IPS-NIHi7 (cell line): ENCODE measurements at regions not wholly inside any gene's neighbourhood (a gene's known extent, or its start where the extent isn't known, plus 50 kb on each side); places are given as distances from the start of the nearest gene placed in this dataset.
A peak's percentile ranks its signal among the peaks of the same experiment; 100 is the strongest.

Experiments used
- DNase-seq: peaks from one replicate; pipeline ENCODE4 v3.0.0; 2012; ENCODE audit warnings: mixed read lengths; ENCODE audit errors: extremely low spot score

DNA sequence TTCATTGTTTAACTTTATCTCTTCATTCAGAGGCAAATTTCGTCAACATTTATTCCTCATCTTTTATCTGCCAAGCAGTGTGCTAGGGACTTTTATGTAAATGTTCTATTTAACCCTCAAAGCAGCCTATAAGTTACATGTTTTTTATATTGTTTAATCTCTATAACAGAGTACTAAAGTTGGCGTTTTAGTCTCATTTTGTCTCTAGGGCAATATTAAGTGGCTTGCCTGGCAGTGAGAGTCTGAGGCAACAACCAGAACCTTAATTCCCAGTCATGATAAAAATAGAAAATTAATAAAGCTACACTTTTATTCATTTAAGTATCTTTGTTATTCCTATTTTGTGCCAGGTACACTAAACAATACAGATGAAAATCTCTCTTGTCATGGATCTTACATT lies 994.3 kb upstream of the ADGRL2 start:
- DNase-seq: no peak

DNA sequence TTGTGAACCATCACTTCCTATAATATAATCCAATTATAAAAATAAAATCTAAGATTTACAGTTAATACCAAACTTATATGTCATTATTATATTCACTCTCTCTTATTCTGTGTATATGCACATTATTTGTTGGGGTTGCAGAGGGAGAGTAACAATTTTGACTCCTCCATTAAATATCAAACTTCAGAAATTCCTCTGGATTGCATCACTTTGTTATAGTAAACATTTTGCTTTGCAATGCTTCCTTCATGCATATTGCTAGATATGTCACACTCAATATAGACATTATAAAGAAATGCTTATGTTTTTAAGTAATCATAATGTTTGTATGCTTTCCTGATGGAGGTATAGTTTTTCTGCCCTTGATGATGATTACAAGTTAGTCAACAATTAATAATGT lies 999.0 kb upstream of the ADGRL2 start:
- no peak for DNase-seq

DNA sequence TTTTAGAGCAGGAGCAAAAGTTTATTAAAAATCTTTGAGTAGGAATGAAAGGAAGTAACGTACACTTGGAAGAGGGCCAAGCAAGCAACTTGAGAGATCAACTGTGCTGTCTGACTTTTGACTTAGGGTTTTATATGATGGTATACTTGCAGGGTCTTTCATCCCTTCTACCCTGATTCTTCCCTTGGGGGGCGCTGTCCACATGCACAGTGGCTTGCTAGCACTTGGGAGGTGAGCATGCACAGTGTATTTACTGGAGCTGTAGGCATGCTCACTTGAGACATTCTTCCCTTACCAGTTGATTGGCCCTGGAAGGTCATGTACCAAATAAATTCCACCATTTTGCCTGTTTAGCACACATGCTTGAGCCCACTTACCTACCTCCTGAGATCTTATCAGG lies 1001.3 kb upstream of the ADGRL2 start:
- no peak for DNase-seq

DNA sequence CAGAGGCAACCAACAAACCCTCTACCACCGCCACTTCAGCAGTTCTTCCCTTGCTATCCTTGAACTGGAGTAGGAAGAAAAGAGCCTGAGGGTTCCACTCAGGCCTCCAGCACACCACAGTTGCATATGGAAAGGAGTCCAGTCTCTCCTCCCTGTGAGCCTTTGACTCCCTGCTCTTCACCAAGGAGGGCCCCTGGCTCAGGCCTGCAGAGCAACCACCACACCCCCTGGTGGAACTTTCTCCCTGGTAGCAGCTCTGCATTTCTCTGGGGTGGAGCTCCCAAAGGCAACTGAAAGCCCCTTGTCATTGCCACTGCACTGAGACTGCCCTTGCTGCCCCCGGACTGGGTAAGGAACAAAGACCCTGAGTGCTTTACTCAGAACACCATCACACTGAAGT lies 1021.5 kb upstream of the ADGRL2 start:
- DNase-seq: peak; percentile 17

DNA sequence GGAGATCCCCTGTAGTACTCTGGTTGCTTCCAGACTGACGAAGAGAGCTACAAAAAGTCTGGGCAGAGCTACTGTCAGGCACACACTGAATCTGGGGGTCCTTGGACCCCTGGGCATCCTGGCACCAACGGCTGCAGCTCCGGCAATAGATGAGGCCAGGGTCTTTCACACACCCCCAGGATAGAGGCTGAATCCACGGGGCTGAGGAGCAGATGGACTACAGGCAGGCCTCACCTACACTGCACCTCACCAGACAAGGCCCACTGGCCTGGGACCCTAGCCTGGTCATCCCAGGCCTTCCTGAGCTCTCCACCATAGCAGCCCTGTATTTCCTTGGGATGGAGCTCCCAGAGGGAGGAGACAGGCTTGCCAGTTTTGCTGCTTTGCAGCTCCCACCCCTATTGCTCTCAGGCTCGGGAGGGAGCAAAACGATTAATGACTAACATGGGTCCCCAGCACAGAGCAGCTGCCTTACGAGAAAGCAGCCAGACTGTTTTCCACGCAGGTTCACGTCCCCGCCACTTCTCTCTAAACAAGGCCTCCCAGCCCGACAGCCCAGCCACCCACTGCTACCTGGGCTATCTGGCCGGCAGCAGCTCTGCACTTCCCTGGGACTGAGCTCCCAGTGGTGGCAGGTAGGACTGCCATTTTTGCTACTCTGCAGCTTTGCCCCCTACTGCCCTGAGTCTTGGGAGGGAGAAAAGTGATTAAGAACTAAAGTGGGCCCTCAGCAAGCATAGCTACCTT lies 1022.5 kb upstream of the ADGRL2 start:
- DNase-seq: no peak

DNA sequence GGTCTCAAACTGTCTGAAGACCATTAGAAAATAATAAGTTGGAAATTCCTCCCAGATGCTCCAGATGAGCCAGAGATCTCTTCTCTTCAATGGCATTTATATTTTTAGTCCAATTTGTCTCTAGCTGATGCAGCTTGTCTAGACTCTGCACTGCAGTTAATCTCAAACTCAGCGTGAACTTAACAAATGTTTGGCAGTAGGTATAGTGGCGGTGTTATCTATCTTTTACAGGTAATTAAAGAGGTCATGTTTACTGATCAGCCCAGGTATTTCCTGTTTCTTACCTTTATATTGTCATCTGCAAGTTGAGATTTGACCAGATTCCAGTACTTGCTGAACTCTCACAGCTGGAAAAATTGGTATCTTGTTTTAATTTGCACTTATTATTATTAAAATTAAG lies 1024.5 kb upstream of the ADGRL2 start:
- no peak for DNase-seq

DNA sequence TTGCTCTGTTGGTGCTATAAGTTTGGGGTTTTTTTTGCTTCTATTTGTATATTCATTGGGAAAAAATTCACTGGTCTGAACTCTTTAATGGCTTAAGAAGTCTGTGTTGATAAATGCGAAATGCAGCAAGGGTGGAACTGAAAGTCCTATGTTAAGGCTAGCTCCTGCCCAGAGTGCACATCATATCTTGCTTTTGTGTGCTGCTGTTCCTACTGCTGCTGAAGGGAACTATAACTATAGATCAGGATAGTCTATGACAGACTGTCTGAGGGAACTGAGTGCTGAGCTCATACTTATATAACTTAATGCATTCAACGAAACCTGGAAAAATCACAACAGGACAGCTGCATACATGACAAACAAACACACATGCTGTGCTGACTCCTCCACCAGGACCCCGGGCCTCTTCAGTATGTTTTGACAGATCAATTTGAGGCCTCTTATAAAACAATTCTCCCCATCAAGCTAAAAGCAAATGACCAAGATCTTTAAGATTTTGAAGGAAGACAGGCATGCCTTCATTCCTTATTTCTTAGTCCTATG lies 1031.5 kb upstream of the ADGRL2 start:
- no peak for DNase-seq

DNA sequence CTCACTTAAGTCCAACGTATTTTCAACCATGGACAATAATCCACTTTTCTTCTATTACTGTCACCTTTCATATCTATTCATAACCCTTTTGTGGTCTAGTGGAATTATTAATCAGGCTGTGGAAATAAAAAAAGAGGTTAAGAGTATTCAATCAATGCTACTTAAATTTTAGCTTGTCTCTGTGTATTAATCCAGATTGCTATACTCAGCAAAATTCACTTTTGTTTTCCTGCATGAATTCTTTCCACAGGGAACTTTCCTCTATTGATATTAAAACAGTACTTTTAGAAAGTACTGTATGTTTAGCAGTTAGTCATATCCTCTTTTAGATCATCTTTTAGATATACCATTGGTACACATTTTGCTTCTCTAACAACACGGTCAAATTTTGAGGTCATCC lies 1033.0 kb upstream of the ADGRL2 start:
- no peak for DNase-seq

DNA sequence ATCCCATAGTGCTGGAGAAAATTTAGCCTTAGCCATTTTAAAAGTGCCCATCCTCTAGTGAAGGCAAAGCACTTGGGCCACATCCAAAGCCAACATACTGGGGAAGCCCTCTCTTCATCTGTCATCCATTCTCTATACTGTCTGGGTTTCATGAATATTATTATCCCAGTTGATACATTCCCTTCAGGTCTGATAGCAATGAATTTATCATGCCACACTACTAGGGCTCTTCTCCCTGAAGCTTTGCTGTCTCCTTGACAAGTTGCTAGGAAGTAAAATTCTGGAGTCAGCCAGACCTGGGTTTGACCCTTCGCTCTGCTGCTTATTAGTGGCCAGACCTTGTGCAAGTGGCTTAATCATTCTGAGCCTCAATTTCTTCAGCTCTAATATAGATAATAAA lies 1041.4 kb upstream of the ADGRL2 start:
- no peak for DNase-seq

DNA sequence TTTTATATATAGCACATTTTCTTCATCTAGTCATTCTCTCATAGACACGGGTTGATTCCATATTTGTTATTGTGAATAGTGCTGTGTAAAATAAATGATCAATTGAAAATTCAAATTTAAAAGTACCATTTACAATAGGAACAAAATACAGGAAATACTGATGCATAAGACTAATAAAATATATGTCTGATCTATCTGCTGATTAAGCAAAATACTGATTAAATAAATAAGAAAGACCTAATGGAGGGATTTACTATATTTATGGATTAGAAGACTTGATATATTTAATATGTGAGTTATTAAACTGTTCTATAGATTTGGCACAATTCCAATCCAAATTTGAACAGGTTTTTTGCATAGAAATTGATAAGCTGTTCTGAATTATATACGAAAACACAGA lies 1044.8 kb upstream of the ADGRL2 start:
- DNase-seq: no peak

DNA sequence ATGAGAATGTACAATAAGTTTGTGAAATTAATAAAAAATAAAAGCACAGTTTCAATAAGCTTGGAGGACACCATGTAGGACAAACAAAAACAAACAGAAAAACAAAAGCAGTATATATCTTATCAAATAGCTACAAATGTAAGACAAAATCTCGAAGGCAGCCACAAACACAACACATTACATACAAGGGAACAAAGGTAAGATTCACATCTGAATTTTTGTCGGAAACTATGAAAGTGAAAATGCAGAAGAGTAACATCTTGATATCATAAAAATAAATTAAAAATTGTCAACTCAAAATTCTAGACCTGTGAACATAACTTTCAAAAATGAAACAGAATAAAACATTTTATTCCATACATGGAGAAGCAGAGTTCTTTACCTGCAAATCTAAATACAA lies 1049.5 kb upstream of the ADGRL2 start:
- no peak for DNase-seq

DNA sequence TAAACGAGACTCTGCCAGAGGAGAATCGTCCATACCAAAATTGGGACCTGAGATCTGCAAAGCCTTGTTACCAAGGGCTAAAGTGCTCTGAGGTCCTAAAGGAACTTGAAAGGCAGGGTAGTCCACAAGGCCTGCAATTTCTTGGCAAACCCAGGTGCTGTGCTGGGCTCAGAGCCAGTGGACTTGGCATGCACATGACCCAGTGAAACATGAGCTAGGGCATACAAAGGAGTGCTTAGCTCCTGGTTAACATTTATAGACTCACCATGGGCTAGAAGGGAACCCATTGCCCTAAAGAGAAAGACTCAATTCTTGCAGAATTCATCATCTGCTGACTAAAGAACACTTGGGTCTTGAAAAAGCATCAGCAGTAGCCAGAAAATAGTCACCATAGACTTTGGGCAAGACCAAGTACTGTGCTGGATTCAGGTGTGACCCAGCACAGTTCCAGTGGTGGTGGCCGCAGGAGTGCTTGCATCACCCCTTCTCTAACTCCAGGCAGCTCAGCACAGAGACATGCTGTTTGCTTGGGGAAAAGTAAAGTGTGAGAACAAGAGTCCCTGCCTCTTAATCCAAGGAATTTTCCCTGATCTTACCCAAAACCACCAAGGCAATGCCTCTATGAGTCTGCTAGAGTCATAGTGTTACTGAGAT lies 1069.4 kb upstream of the ADGRL2 start:
- DNase-seq: no peak

DNA sequence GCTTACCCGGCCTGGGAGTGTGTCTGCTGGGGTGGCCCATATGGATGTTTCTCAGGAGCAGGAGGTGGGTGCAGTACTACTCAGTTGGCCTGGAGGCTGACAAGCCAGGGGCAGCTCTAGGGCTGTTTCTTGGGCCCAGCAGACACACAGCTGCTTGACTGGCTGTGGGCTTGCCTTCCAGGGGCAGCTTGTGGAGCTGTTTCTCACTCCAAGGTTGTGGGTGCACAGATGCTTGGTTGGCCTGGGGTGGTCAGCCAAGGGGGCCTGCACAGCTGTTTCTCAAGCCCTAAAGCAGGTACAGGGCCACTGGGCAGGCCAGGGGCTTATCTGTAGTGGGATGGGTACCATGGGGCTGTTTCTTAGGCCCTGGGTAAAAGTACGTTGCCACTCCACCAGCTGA lies 1078.1 kb upstream of the ADGRL2 start:
- no peak for DNase-seq

DNA sequence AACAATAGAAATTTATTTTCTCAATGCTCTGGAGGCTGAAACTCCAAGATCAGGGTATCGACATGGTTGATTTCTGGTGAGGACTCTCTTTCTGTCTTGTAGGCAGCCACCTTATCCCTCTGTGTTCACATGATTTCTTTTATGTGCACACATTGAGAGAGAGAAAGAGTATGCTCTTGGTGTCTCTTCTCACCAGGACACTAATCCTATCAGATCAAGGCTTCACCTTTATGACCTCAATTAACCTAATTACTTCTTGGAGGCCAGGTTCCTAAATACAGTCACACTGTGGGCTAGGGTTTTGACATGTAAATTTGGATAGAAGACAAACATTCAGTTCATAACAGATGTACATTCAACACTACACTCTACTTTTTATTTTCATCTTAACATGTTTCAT lies 1094.2 kb upstream of the ADGRL2 start:
- DNase-seq: no peak

DNA sequence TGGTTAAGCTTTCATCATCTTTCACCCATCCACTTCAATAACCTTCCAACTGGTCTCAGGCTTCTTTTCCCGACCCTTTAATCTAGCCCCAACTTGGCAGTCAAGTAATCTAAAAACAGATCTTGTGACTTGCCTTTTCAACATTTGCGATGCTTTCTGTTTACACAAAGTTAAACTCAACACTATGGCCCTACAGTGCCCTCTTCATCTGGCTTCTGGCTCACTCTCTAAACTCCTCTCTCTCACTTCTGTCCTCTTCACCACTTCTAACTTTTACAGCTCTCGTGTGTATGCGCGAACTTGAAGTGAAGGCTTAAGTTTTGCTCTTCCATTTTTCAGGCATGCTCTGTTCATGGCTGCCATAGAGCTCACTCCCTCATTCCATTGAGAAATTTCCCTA lies 1122.3 kb upstream of the ADGRL2 start:
- no peak for DNase-seq

DNA sequence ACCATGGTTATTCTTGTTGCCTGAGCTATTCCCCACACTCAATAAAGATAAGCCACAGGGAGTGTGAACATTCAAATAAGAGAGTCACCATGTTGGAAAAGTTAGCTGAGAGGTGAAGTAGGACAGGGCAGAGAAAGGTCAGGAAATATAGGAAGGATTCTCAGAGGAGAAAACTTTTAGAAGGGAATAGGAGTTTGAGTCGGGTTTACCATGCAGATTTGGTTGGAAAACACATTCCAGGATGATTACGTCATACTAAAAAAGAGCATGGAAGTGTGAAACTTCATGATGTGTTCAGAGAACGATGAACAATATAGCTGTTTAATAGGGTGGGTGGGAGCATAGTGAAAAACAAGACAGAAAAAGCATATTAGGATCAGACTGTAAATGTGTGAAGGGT lies 1125.3 kb upstream of the ADGRL2 start:
- DNase-seq: no peak

DNA sequence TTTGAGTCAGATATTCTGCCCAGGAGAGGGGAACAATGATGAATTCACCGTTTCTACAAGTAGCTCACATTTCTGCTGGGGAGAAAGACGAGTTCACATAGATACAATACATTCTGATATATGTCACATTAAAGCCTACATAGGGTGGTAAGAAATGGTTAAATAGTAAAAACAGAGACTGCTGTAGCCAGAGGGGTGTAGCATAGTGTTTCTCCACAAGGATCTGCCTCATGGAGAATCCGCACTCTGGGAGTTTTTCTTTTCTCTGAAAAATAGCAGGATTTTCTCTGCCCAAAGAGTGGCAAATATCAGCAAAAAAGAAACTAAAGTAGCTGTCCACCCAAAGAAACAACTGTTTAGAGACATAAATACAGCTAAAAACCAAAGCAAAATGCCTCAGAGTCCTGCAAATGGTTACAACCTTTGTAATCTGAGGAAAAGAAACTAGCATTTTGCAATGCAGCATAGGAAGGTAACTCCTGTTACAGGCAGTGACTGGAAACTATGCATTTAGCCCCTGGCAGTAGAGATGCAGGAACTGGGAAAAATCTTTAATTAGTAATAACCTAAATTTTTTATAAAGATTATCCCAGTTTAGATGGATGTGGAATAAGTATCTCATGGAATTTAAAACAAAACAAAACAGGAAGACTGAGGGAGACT lies 1126.7 kb upstream of the ADGRL2 start:
- DNase-seq: peak; percentile 12

DNA sequence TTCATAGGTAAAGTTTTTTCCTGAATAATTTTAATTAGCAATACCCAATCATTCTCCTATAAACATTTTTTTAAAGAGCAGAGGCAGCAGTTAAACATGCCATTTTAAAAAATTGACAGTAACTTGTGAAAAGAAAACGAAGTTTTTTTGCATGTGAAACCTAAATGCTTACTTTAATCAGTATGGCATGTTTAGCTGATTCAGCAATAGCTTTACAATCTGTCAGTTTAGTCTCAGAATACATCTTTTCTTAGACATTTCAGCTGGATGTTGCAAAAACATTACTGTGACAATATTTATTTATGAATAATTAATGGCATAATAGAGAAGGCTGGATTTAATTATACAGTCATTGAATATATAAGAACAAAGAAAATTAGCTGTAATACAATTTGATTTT lies 1132.4 kb upstream of the ADGRL2 start:
- no peak for DNase-seq

DNA sequence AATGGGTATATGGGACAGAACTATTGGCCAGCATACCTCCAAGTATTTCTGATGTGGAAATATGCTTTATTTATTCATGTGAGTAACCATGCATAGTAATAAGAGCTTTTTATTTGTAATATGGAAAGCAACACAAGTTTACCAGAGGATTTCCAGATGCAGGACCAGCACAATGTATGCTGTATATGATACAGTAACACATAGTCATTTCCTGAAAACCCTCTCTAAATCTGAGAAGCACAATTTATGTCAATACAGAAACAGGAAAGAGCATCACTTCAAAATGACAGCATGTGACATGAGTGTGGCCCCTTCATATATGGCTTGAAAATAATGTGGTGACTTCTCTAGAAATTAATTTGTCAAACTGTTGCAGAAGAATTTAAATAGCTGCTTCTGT lies 1134.7 kb upstream of the ADGRL2 start:
- no peak for DNase-seq

DNA sequence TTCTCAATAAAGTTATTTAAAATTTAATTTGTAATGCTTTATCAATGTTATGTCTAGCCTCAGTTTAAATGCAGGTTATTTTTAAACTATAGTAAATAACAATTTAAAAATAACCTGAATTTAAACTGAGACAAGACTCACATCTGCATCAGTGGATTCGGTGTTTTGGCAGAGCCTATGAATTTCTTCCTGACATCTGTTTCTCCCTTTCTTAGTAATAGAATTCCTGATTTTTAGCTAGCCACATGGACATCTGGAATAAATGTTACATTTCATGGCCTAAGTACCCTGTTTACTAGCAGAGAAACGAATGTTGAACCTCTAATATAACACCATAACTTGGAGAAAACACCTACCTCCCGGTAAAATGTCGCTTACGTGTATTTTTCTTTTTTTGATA lies 1141.6 kb upstream of the ADGRL2 start:
- no peak for DNase-seq

DNA sequence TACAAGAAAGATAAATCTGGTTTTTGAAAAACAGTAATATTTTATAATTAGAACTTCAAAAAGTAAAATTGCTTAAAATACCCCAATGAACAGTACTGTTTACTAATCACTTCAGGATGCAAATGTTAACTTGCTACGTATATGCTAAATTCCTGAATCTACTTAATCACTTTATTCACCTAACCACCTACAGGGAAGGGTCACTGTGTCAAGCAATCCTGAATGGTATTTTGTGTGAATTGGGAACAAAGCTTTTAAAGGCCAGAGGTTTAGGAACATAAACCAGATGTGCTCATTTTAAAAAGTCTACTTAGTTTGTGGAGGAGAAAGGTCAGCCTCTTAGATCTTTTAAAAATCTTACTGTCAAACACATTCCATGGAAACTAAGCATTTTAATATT lies 1143.0 kb upstream of the ADGRL2 start:
- DNase-seq: peak; percentile 10

DNA sequence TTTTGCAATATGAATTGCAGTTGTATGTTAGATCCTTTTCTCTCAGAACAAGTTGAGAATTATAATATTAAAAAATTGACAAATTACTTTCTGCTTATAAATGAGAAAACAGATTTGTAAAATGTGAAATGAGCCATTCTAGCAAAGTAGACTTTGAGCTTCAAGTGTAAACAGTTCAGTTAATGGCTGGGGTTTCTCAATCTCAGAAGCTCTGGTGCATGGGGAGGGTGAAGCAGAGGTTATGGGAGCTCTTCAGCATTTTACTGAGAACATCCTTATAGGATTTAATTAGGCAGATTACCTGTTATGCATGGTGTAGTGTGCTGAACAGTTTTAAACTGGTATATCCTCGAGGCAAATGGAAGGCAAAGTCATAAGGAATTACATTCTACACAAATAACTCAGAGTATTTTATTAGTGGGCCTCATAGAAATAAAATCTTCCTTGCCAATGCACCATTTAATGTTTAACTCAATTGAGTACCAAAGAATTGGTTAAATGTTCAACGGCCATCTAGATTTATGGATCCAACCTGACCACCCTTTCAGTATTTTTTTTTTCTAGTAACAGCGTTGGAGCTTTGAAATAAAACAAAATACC lies 1143.6 kb upstream of the ADGRL2 start:
- DNase-seq: no peak

DNA sequence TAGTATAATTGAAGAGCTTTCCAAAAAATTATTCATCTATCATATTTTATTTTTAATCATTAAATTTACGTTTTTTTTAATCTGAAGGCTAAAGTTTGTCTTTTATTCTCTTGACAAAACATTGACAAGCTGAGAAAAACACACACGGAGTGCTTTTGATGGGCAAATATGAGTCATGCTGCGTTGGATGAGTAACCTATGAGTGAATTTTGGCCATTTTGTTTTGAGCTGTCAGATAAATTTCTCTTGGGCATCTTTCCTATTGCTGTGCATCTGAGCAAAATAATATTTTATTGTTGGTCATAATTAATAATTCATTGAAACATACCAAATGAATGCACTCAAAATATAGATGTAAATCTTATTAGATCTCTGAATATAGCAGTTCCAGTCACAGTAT lies 1144.1 kb upstream of the ADGRL2 start:
- no peak for DNase-seq
